Stimulated activated CD4-positive, alpha-beta T cell treated with anti-CD3 and anti-CD28 coated beads, TNF-alpha, amount 100 ng/mL, for 4 hours (primary cell): ENCODE measurements at regions not wholly inside any gene's neighbourhood (a gene's known extent, or its start where the extent isn't known, plus 50 kb on each side); places are given as distances from the start of the nearest gene placed in this dataset.
"Not testable (repeated sequence)": the region's sequence is repeated elsewhere in the genome, so short reads cannot be mapped to it uniquely, and the experiment has no call there.

Source experiments
- DNase-seq, 3 experiments: peaks; one replicate each; pipeline ENCODE4 v3.0.0-alpha.2; 2020; ENCODE audit warnings: low read depth in 3 of 3

- DNase-seq, result not testable (repeated sequence)
Observed at GRCh38 chr14:71631030-71631429, 301.2 kb upstream of the RGS6 start.

- no peak for DNase-seq
Observed at GRCh38 chr14:71632440-71632946, 299.7 kb upstream of the RGS6 start.

DNA sequence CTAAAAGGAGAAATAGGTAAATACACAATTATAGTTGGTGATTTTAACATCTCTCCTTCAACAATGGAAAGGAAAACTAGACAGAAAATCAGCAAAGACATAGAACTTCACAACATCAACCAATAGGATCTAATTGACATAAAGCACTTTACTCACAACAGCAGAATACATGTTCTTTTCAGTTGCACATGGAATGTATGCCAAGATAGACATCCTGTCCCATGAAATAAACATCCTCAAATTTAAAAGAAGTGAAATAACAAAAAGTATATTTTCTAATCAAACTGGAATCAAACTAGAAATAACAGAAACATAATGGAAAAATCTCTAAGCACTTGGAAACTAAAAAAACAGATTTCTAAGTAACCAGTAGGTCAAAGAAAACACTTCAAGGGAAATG lies 296.2 kb upstream of the RGS6 start:
- no peak for DNase-seq

GRCh38 chr14:71636820-71637471 lies 295.3 kb upstream of the RGS6 start:
- DNase-seq, result no peak

- no peak for DNase-seq
Observed at GRCh38 chr14:71638523-71639196, 293.6 kb upstream of the RGS6 start.

GRCh38 chr14:71642715-71643114 lies 289.5 kb upstream of the RGS6 start:
- no peak for DNase-seq

DNA sequence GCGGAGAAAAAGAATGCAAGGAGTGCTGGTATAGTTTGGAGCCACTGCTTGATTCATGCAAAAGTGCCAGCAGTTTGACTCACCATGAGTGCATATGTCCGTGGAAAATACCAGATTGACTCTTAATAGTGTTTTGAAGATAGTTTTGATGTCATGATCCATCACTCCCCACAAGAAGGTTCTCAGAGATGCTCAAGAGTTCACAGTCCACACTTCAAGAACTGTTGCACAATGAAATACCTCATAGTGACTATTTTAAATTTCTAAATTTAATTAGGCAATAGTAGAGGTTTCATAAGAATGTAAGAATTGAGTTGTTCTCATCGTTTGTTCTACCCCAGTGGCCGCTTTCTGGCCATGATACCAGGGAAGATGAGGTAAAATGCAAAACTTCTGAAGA lies 286.6 kb upstream of the RGS6 start:
- no peak for DNase-seq

GRCh38 chr14:71646518-71646917 lies 285.7 kb upstream of the RGS6 start:
- DNase-seq, result no peak

DNA sequence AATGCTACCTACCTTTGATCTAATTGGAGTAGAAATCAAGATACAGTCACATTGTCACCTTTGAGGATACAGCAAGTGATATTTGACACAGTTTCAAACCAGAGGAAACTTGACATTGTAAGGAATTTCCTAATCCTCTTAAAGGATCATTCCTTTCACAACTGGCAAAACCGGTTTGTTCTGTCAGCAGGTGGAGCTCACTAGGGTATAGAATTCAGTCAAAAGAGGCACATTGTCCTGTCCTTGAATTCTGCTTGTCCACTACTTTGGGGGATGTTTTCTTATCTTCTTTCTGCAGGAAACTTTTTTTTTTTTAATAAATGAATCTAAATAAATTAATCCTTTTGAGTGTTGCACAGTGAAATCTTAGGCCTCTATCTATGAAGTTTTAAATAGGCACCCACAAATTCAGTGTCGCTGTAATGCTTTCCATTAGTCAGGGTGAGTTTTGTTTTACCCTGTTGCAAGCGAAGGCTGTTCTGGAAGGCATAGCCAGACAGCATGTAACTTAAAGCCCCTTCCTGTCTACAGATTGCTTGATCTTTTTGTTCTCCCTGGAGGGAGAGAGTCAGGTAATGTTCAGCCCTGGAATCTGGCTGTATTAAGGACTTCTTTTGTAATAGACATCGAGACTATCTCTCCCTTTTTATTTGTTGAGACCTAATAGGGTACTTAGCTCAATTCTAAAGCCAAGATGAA lies 285.0 kb upstream of the RGS6 start:
- no peak for DNase-seq

DNA sequence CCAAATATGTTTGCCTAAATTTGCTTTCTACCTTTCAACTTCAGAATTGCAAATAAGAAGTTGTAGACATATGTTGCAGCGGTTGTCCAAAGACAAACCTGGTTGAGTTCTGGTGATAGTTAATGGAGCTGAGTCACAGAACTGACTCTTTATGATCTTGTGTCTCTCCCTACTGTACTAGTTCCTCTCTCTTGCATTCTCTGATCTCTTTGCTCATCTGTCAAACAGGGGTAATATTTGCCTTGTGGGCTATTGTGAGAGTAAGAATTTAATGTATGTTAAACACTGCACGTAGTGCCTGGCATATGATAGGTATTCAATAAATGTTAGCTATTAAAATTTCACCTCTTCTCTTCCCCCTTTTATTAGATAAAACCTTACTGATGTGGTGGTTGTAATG lies 283.5 kb upstream of the RGS6 start:
- DNase-seq, result no peak

DNA sequence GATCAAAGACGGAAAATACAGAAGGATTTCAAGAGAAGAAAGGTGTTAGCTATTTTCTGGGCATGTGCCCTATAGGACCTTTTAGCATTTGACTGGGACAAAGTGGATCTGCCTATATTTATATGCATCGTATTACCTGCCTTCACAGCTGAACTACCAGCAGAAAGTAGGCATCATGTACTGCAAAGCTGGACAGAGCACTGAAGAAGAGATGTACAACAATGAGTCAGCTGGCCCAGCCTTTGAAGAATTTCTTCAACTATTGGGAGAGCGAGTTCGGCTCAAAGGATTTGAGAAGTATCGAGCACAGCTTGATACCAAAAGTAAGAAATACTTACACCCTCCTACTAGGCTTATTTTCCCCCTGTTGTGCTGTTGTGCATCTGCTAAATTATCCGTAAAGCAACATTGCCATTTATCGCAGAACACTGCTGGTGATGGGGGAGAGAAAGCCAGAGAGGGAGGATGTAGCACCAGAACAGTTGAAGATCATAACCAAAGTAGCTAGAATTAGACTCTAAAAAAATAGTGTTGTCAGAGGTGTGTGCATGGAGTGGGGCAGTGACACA lies 282.0 kb upstream of the RGS6 start:
- DNase-seq, result no peak

GRCh38 chr14:71651228-71651627 lies 281.0 kb upstream of the RGS6 start:
- no peak for DNase-seq

DNA sequence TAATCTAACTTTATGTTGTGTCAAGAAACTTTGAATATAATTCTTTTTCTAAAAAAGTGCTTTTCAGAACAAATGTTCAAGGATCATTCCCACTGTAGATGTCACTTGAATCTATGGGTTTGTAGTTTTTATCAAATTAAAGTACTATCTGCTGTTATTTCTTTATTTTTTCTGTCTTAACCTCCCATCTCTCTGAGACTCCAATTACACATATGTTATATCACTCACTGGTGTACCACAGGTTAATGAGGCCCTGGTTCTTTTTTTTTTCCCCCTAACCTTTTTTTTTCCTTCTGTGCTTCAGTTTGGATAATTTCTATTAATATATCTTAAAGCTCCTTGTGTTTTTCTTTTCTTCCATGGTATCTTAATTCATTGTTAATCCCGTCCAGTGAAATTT lies 279.9 kb upstream of the RGS6 start:
- DNase-seq, result no peak

DNA sequence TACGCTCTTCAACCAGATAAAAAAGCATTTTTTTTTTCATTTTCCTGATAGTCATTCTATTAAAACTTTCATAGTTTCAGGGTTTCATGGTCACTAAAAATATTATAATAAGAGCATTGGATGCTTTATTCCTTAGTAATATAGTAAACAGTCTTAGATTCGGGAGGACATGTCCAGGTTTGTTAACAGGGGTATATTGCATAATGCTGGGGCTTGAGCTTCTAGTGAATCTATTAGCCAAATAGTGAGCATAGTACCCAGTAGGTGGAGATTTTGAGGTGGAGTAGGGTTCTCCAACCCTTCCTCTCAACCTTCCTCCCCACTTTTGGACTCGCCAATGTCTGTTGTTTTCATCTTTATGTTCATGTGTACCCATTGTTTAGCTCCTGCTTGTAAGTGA lies 277.4 kb upstream of the RGS6 start:
- no peak for DNase-seq

- DNase-seq, result no peak
Observed at GRCh38 chr14:71658261-71658860, 273.9 kb upstream of the RGS6 start.

DNA sequence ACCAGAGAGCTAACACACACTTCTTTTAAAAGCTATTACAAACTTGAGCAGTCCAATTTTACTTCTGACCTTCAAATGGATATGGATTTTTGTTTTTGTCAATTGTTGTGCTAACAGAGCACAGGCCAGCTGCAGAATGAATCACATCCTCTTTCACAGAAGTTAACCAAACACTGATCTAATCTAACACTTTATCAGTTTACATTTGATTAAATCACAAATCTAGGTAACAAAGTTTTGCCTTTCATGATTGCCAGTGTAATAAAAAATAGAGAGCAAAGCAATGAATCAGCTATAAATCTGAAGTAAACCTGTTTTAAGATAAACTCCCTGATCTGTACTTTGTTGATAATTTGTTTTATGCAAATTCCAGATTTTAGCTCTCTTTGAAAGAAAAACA lies 273.1 kb upstream of the RGS6 start:
- no peak for DNase-seq

DNA sequence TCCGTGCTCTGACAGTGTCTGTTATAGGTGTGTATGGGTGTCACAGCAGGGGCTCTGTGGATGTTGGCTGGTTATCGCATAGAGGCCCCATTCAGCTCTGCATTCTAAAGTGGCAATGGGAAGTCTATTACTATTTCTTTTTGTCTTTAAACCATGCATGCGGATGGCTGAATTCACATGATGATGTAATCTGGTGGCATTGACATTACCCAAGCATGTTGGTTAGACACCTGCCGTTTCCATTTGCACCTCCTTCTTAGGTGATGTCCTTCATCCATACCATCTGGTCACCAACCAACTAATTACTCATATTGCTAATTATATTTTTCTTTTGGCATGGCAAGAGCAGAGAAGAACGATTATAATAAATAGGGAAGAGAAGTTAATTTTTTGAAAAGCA lies 270.8 kb upstream of the RGS6 start:
- no peak for DNase-seq

- DNase-seq, result no peak
Observed at GRCh38 chr14:71662291-71662790, 269.9 kb upstream of the RGS6 start.

GRCh38 chr14:71665157-71665556 lies 267.1 kb upstream of the RGS6 start:
- DNase-seq, result no peak

GRCh38 chr14:71665781-71666180 lies 266.4 kb upstream of the RGS6 start:
- DNase-seq, result no peak

GRCh38 chr14:71666571-71667145 lies 265.6 kb upstream of the RGS6 start:
- no peak for DNase-seq
